ENCODE measurements at regions not wholly inside any gene's neighbourhood (a gene's known extent, or its start where the extent isn't known, plus 50 kb on each side); places are given as distances from the start of the nearest gene placed in this dataset.
A peak's percentile ranks its signal among the peaks of the same experiment; 100 is the strongest.

GRCh38 chr10:29183301-29183945 is 105.4 kb upstream of the LYZL1 start:
- H3K4me3 ChIP-seq (ENCODE audit: low read depth, low read length), result no peak overlapping the region
- no peak for DNase-seq (ENCODE audit: low read depth)
- TF ChIP-seq CTCF (IDR thresholded peaks at IDR 0.05; ENCODE audit: insufficient read depth, low read depth, low read length), result no peak

GRCh38 chr10:29184205-29185000 is 104.5 kb upstream of the LYZL1 start:
- no peak for DNase-seq (ENCODE audit: low read depth)
- TF ChIP-seq CTCF (IDR thresholded peaks at IDR 0.05; ENCODE audit: insufficient read depth, low read depth, low read length), result no peak
- H3K4me3 ChIP-seq (ENCODE audit: low read depth, low read length), result no peak overlapping the region

GRCh38 chr10:29185050-29185449 is 103.8 kb upstream of the LYZL1 start:
- TF ChIP-seq CTCF (IDR thresholded peaks at IDR 0.05; ENCODE audit: insufficient read depth, low read depth, low read length), result no peak

GRCh38 chr10:29186221-29186620 is 102.6 kb upstream of the LYZL1 start:
- no peak overlapping the region for H3K4me3 ChIP-seq (ENCODE audit: low read depth, low read length)
- TF ChIP-seq CTCF (IDR thresholded peaks at IDR 0.05; ENCODE audit: insufficient read depth, low read depth, low read length), result no peak
- no peak for DNase-seq (ENCODE audit: low read depth)

More at GRCh38 chr10:29185050-29185449, 103.8 kb upstream of the LYZL1 start:
- no peak overlapping the region for H3K4me3 ChIP-seq (ENCODE audit: low read depth, low read length)
- DNase-seq (ENCODE audit: low read depth), result no peak

- TF ChIP-seq CTCF (IDR thresholded peaks at IDR 0.05; ENCODE audit: insufficient read depth, low read depth, low read length), result no peak
- no peak for DNase-seq (ENCODE audit: low read depth)
- H3K4me3 ChIP-seq (ENCODE audit: low read depth, low read length), result no peak overlapping the region
Observed at GRCh38 chr10:29189256-29189655, 99.6 kb upstream of the LYZL1 start.

- no peak overlapping the region for H3K4me3 ChIP-seq (ENCODE audit: low read depth, low read length)
- DNase-seq (ENCODE audit: low read depth), result peak; percentile 74
- TF ChIP-seq CTCF (IDR thresholded peaks at IDR 0.05; ENCODE audit: insufficient read depth, low read depth, low read length), result no peak
Observed at GRCh38 chr10:29191674-29192073, 97.2 kb upstream of the LYZL1 start.
